ENCODE measurements at regions not wholly inside any gene's neighbourhood (a gene's known extent, or its start where the extent isn't known, plus 50 kb on each side); places are given as distances from the start of the nearest gene placed in this dataset.

DNA sequence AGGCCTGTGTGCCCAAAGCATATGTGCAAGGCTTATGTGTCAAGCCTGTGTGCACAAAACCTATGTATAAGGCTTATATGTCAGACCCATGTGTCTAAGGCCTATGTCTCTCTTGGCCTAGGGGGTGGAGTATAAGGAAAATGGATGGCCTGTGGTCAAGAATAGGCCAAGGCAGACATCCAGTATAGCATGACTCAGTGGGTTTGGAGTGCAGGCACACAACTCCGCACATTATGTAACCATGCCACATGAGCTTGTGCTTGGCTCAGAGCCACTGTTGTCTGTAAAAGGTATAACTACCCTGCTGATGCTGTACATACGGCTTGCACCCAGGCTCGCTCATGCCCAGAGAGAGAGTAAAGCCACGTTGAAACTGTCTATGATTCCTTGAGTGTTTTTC is 626.4 kb upstream of the NUDT12 start:
- TF ChIP-seq GATA2 (IDR thresholded peaks at IDR 0.05; ENCODE audit: low read depth, low read length) (no peak), GATA3 (IDR thresholded peaks at IDR 0.05; ENCODE audit: low read depth, low read length) (no peak)
